Forelimb muscle (tissue), 1 donor: ENCODE measurements at regions not wholly inside any gene's neighbourhood (a gene's known extent, or its start where the extent isn't known, plus 50 kb on each side); places are given as distances from the start of the nearest gene placed in this dataset.

Source experiments
- DNase-seq: peaks from one replicate; pipeline ENCODE4 v3.0.0-alpha.2; 2013; ENCODE audit warnings: low read depth

DNA sequence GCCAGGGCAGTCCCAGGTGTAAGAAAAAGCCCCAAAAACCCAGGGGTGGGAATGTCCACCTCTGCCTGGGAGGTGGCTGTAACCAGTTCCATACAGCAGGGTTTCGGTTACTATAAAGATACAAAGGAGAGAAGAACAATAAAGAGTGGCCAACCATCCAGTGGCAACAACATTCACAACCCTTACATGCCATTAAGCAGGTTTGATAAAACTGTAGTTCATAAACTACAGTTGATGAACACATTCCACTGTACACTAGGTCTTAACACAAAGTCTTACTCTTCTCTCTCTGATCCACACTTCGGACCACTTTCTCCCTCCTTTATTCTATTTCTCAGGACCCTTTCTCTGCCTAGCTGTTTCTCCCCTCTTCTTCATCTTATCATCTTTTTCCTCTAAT lies 152.0 kb downstream of the TLE3 start:
- DNase-seq: no peak

- no peak for DNase-seq
Measured at GRCh38 chr15:69946870-69947269, 150.8 kb downstream of the TLE3 start.

DNA sequence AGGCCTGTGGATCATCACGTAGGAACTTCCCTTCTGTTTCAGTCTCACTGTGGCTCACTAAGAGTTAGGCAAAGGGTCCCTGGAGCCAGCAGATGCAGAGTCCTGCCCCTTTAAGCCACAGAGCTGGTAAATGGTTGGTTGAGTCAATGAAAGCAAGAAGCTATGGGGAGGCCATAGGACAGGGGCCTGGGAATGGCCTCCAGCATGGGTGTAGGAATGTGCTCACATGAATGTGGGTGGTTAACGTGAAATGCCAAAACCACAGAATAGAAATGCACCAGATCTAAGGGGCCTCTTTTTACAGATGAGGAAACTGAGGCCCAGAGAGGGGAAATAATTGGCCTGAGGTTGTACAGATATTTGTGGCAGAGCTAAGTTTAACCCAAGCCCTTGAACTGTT lies 150.3 kb downstream of the TLE3 start:
- DNase-seq: no peak

DNA sequence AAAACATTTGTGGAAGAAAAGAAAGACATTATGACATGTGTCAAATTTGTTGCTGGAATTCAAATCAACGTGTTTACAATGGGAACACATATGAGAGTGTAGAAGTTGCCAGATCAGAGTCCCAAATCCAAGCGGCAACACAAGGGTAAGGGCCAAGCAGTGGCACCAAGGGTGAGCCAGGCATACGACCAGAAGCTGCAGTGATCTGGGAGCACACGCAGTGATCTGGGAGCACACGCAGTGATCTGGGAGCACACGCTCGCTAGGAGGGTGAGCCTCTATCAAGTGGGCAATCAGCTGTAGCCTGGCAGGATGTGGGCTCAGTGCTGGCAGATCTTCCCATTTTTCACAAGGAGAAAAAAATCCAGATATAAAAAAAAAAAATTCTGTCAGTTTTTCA lies 148.2 kb downstream of the TLE3 start:
- DNase-seq: no peak

DNA sequence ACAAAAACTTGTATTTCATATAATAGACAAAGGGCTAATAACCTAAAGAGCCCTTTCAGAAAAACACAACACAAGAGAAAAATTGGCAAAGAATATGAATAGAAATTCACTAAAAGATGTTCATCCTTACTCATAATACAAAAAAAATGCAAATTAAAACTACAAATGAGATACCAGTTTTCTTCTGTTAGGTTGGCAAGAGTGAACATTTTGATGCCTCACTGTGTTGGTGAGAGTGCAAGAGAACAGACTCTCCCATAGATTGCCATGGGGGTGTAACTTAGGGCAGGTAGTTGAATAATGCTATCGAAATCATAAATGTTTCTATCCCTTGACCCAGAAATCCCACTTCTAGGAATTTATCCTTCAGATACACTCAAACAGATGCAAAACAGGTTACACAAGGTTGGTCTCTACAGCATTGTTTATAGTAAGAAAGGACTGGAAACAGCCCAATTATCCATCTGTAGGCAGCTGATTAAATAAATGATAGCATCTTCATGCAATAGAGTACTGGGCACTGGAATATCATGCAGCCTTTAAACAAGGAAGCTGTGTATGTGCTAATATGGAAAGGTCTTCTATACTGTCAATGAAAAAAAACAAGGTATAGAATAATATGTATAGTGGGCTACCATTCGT lies 146.3 kb downstream of the TLE3 start:
- DNase-seq: no peak

DNA sequence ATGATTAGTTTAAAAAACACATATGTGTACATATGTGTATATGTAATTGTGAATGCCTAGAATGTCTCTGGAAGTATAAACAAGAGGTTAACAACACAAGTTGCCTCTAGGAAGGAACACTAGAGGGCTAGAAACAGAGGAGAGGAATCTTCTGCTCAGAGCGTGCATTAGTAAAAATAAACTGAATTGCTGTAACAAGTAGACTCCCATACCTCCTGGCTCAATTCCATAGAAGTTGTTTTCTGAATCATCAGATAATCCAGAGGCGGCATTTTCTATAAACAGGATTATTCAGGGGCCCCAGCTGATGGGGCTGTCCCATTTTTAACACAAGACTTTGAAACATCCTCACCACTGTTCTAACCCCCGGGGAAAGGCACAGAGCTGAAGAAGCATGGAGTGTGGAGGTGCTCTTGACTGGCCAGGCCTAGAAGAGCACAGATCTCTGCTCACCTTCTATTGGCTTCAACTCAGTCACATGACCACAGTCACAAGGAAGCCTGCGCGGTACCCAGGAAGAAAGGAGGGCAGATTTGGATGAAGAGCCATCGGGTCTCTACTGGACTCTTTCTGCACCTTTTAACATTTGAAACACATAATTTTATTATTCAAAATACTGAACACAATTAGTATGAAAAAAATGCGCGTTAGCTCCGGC lies 145.7 kb downstream of the TLE3 start:
- no peak for DNase-seq

- DNase-seq: no peak
Measured at GRCh38 chr15:69953051-69953450, 144.7 kb downstream of the TLE3 start.

- no peak for DNase-seq
Measured at GRCh38 chr15:69953816-69954215, 143.9 kb downstream of the TLE3 start.

GRCh38 chr15:69954666-69955065 lies 143.1 kb downstream of the TLE3 start:
- DNase-seq: no peak

- DNase-seq: no peak
Measured at GRCh38 chr15:69955240-69955894, 142.3 kb downstream of the TLE3 start.

GRCh38 chr15:69956417-69956816 lies 141.3 kb downstream of the TLE3 start:
- no peak for DNase-seq

DNA sequence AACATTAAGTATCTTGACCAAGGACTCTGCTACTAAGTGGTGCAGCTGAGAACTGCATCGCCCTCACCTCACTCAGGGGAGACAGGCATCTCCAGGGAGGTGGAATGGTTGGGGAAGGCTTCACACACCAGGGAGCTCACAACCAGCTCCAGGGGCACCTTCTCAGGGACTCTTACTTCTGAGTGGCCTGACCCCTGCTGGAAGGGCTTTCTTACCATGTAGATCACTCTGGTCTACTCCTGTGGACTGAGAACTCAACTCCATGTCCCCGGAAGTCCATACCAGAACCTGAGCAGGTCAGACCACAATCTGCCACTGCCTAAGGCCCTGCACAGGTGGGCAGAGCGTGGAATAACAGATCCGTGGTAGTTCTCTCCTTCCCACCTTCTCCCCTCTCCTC lies 140.5 kb downstream of the TLE3 start:
- DNase-seq: no peak

GRCh38 chr15:69958496-69959084 lies 139.1 kb downstream of the TLE3 start:
- no peak for DNase-seq

- DNase-seq: no peak
Measured at GRCh38 chr15:69962561-69962960, 135.2 kb downstream of the TLE3 start.

DNA sequence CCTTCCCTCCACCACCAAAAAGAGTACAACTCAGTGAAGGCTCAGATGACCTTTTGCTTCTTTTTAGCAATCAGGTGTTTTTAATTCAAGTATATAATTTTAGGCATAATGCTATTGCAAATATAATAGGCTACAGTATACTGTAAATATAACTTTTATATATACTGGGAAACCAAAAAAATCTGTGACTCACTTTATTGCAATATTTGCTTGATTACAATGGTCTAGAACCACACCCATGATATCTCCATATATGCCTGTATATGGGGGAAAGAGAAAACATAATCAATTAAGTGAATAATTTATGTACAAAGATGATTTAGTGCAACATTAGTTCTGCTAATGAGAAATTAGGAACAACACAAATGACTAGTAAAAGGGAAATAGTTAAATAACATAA lies 134.3 kb downstream of the TLE3 start:
- no peak for DNase-seq

DNA sequence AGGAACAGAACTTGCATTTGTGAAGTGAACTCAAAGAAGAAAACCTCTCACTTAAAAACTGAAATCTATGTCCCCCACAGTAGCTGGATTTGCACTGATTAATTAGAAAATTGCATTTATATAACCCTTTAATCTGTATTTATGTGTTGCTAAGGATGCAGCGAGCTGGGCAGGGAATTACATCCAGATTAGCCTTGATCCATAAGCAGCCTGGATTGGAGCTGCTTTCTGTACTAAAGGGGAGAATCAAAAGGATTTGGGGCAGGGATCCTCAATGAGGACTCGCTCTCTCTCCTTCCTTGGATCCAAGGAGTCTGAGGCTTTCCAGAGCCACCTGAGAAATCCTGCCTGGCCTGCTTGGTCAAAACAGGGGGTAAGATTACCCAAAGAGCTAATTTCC lies 125.9 kb downstream of the TLE3 start:
- DNase-seq: no peak

DNA sequence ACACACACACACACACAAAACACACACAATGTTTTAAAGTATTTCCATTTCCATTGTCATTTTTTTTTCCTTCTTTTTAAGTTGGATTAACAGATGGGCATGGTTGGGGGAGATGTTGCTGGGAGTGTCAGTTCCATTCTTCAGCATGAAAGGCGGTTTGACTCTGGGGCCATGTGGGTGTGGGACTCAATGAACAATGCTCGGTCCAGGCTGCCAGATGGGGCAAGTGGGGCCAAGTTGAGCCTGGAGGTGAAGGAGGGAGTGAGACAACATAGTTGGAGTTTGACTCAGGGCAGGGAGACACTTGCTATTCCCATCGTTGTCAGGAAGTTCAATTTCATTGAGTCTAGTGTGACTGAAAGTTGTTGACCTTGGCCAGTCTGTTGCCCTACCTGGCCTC lies 125.3 kb downstream of the TLE3 start:
- DNase-seq: no peak

DNA sequence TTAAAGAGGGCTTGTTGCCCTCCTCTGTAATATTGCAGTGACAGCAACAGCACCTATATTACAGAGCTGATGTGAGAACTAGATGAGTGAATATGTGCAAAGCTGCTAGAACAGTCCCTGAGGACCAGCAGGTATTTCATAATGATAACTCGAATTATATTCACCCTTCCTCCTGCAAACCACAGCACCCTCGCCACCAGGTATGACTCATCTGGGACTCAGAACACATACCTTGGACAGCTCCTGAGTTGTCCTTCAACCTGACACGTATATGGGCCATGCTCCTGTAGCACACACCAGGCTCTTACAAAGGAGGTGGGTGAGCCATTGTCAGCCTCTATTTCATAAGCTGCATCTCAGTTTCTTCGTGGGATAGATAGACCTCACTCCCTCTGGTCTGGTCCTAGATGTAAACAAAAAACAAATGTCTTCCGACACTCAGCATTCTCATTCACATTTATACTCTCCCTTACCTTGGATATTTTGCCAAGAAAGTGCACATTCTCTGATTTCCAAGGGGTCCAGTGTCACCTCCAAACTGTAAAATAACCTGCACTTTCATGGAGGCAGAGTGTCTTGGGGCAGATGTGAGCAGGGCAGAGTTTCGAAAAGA lies 124.5 kb downstream of the TLE3 start:
- DNase-seq: no peak

- DNase-seq: no peak
Measured at GRCh38 chr15:69973880-69974279, 123.8 kb downstream of the TLE3 start.

- no peak for DNase-seq
Measured at GRCh38 chr15:69974321-69974720, 123.4 kb downstream of the TLE3 start.

DNA sequence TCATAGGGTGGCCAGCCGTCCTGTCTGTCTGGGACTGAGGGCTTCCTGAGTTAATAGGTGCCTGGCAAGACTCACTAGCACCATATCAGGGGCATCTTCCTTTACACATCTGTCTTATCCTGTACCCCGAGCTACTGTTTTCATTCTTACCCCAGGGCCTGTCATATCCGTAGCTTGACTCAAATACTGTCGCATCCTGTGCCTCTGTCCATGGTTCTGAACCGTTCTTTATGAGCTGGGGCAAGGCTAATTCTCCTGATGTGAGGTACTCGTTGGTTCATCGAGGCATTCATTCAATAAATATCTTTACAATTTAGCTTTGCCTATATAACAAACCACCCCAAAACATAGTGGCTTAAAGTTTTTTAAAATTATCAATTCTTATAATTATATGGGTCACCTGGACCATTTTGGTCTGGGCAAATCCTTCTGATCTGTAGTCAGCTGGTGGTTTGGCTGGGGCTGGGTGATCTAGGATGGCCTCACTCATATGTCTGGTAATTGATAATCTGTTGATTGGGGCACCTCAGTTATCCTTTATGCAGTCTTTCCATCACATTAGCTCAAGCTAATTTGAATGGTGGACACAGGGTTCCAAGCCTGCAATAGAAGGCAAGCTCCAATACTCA lies 121.2 kb downstream of the TLE3 start:
- DNase-seq: peak; percentile 44

DNA sequence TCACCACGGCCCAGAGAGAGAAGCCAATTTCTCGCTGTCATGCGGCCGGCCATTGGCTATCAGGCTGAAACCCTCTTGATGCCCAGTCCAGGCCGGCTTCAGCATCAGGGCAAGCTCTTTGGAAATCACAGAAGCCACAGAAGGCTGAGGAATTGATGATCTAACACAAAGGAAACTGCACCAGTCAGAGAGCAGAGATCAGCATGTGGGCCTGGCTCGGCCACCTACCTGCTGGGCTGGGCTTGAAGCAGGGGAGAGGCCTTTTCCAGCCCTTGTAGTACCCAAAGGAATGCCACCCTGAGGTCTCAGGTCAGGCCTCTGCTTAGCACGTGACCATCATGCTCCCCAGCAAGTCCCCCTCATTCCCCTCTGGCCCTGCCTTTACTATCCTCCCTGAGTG lies 119.1 kb downstream of the TLE3 start:
- DNase-seq: no peak
